Vagina (tissue), 2 donors: ENCODE measurements at regions not wholly inside any gene's neighbourhood (a gene's known extent, or its start where the extent isn't known, plus 50 kb on each side); places are given as distances from the start of the nearest gene placed in this dataset.

Experiments used
- CTCF ChIP-seq, 3 experiments: fragments of 450-650 bp in 2 of 3; fragments of 200-600 bp in 1 of 3; sonication (generic) in 1 of 3; IDR thresholded peaks; one replicate each; pipeline ENCODE4 v1.5.1; 2017 to 2019; ENCODE audit warnings: antibody characterized with exemption in 3 of 3, mild to moderate bottlenecking in 2 of 3, moderate library complexity in 2 of 3
- POLR2A ChIP-seq, 2 donors: fragments of 450-650 bp; IDR thresholded peaks; one replicate each; pipeline ENCODE4 v1.6.1; 2017; ENCODE audit warnings: antibody characterized with exemption in 2 of 2, mild to moderate bottlenecking in 2 of 2, moderate library complexity in 2 of 2
- POLR2AphosphoS5 ChIP-seq, 2 donors: sonication (generic); formaldehyde crosslinking; IDR thresholded peaks; one replicate each; pipeline ENCODE4 v1.9.0; 2017; ENCODE audit warnings: antibody characterized with exemption in 2 of 2, mild to moderate bottlenecking in 2 of 2, low read depth in 1 of 2; ENCODE audit not compliant: insufficient read depth in 1 of 2

- TF ChIP-seq CTCF (IDR thresholded peaks at IDR 0.05) (no peak), POLR2A (IDR thresholded peaks at IDR 0.05) (no peak), POLR2AphosphoS5 (IDR thresholded peaks at IDR 0.05; ENCODE audit: insufficient read depth in 1 of 2, low read depth in 1 of 2) (no peak)
Measured at GRCh38 chr16:86200722-86201121, 301.8 kb downstream of the IRF8 start.
